GM18870 (cell line): ENCODE measurements at regions not wholly inside any gene's neighbourhood (a gene's known extent, or its start where the extent isn't known, plus 50 kb on each side); places are given as distances from the start of the nearest gene placed in this dataset.
"Not testable (repeated sequence)": the region's sequence is repeated elsewhere in the genome, so short reads cannot be mapped to it uniquely, and the experiment has no call there.

ENCODE experiments used
- ATAC-seq: cut with Tn5 transposase; IDR thresholded peaks from one replicate; pipeline ENCODE4 v1.9.1; 2021; ENCODE audit warnings: moderate library complexity; ENCODE audit not compliant: unreplicated experiment

DNA sequence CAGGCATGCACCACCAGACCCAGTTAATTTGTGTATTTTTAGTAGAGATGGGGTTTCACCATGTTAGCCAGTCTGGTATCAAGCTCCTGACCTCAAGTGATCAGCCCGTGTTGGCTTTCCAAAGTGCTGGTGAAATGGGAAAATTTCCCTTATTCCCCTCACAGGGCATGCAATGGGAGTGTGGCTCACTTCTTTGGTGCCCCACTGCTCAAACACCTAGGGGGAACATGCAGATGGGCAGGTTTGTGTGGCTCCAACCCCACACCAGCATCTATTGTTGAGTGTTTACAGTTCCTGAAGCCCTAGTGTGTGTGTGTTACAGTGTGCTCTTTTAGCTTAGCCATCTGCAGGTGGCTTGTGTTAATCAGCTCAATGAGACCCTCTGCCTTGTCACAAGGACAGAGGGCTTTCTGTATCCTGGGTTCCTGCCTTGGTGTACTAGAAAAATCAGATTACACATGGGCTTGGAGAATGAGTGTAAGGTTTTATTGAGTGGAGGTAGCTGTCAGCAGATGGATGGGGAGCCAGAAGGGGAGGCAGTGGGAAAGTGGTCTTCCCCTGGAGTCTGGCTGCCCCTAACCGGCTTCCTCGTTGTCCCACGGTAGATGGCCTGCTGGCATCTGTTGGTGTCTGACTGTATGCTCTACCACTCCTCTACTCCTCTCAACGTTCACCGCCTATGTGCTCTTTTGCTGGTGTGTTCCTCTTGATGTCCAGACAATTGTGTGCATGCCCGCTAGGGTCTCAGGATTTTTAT is 248.1 kb upstream of the CBLB start:
- no peak for ATAC-seq

- ATAC-seq: no peak
Observed at GRCh38 chr3:106117490-106117858, 248.7 kb upstream of the CBLB start.

DNA sequence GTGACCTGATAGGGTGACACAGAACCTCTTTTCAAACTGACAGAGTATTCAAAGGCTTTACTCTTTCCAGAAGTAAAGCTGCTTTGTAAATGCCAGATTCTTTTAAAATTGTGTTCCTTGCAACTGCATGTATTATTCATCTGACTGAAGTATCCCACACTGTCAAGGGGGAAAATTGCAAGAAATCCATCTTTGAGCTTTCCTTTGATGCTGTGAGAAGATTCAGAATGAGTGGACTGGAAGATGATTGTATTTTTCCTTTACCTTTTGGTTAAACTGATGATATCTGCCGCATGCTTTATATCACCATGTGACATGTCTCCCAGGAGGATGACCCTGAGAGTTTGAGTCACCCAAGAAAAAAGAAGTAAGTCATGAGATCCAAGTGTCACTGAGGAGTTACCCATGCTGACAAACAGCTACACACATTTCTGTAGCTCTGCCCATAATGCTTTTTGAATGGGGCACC is 250.8 kb upstream of the CBLB start:
- no peak for ATAC-seq

DNA sequence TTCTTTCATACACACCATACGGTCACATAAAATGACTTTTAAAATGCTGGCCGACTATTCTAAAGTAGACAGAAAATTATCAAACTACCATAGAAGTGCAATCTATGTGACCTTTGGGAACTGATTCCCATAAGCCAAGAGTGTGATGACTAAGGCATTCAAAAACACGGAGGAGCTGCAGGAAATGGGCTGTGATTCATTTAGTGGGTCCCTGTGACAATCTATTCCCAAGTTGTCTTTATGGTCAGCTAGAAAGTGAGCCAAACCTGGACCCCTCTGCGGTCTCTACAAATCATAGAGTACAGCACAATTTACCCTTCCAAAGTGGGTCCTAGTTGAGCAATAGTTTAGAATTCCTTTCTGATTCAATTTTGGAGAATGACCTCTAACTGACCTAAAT is 251.5 kb upstream of the CBLB start:
- no peak for ATAC-seq

- ATAC-seq: no peak
Observed at GRCh38 chr3:106121491-106122289, 252.9 kb upstream of the CBLB start.

GRCh38 chr3:106124818-106125217 is 256.0 kb upstream of the CBLB start:
- no peak for ATAC-seq

DNA sequence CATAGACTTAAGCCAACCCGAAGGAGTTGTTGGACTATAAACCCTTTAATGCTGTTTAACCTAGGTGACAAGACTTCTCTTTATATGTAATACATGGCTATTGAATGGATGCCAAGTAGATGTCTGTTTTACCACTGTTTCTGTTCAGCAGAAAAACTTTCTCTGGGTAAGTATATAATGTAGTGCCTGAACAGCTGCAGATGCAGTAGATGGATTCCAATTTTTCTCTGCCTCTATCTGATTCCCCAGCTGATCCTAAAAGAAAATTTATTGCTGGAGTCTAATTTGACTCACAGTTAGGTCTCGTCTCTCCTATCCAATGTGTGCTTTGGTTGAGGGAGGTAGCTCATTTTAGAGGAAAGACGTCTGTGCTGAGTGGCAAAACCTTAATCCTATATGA is 256.5 kb upstream of the CBLB start:
- ATAC-seq: no peak

GRCh38 chr3:106126067-106126845 is 257.4 kb upstream of the CBLB start:
- ATAC-seq: no peak

DNA sequence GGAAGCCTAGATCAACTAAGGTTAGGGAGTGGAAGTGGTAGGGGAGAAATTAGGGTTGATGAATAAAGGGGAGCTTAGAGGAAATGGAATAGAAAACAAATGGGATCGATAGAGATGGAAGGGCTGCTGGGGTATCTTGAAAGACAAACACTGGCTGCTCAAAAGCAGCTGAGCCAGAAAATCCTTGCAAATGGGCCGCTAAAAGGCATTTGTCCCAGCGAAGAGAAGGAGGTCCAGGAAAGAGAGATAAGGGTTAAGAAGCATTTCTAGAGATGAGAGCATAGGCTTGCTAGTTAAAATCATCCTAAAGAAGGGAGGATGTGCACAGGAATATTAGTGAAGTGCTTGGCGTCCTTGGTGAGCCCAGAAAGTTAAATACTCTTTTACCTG is 258.0 kb upstream of the CBLB start:
- ATAC-seq: no peak

GRCh38 chr3:106129939-106130338 is 261.1 kb upstream of the CBLB start:
- ATAC-seq: no peak

- ATAC-seq: no peak
Observed at GRCh38 chr3:106130384-106131198, 261.8 kb upstream of the CBLB start.

DNA sequence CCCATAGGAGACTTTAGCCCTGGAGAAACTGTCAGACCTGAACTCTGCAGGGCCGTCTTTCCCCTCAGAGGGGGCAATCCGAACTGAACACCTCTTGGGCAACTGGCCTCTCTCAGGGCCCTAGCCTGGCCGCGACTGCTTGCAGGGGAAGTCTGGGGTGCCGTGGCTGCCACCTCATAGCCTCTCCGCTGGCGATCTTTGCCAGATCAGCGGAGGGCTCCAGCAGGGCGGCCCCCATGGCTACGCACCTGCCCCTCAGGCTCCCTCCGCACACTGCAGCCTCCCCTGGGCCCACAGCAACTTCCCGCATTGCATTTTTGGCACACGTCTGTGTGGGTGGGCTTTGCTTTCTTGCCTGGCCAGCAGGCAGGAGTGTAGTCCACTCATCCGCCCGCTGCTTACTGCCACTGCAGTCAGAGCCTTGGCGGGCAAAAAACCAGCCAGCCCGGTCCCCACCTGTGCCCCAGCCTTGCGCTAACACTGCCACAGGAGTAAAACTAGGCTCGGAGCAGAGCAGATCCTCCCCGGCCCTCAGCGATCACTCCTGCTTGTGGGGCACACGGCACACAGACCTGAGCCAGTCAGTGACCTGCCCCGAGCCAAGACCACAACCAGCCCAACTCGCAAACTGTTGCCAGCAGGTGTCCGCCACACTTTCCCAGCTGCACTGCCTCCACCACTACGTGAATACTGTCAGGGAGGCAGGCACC is 266.8 kb upstream of the CBLB start:
- ATAC-seq: no peak

- ATAC-seq: no peak
Observed at GRCh38 chr3:106139826-106140225, 271.0 kb upstream of the CBLB start.

GRCh38 chr3:106140431-106140830 is 271.6 kb upstream of the CBLB start:
- ATAC-seq: no peak

GRCh38 chr3:106144030-106144429 is 275.2 kb upstream of the CBLB start:
- no peak for ATAC-seq

DNA sequence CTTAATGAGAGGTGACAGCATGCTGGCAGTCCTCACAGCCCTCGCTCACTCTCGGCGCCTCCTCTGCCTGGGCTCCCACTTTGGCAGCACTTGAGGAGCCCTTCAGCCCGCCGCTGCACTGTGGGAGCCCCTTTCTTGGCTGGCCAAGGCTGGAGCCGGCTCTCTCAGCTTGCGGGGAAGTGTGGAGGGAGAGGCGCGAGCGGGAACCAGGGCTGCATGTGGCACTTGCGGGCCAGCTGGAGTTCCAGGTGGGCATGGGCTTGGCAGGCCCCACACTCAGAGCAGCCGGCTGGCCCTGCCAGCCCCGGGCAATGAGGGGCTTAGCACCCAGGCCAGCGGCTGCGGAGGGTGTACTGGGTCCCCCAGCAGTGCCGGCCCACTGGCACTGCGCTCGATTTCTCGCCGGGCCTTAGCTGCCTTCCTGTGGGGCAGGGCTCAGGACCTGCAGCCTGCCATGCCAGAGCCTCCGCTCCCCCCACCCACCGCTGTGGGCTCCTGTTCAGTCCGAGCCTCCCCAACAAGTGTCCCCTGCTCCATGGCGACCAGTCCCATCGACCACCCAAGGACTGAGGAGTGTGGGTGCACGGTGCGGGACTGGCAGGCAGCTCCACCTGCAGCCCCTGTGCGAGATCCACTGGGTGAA is 279.7 kb upstream of the CBLB start:
- not testable (repeated sequence) for ATAC-seq

GRCh38 chr3:106157411-106157810 is 288.6 kb upstream of the CBLB start:
- ATAC-seq: no peak

GRCh38 chr3:106160396-106160795 is 291.6 kb upstream of the CBLB start:
- no peak for ATAC-seq

- no peak for ATAC-seq
Observed at GRCh38 chr3:106161246-106161645, 292.4 kb upstream of the CBLB start.

DNA sequence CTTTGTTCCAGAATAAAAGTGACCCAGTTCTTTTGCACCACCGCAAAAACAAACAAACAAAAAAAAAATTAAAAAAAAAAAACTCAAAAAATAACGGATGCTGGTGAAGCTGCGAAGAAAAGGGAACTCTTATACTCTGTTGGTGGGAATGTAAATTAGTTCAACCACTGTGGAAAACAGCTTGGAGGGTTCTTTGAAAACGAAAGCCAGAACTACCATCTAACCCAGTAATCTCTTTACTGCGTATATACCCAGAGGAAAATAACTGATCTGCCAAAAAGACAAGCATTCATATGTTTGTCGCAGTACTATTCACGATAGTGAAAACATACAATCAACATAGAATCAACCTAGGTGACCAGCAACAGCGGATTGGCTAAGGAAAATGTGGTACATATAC is 298.9 kb upstream of the CBLB start:
- ATAC-seq: peak; percentile 61
